ENCODE measurements at regions not wholly inside any gene's neighbourhood (a gene's known extent, or its start where the extent isn't known, plus 50 kb on each side); places are given as distances from the start of the nearest gene placed in this dataset.

DNA sequence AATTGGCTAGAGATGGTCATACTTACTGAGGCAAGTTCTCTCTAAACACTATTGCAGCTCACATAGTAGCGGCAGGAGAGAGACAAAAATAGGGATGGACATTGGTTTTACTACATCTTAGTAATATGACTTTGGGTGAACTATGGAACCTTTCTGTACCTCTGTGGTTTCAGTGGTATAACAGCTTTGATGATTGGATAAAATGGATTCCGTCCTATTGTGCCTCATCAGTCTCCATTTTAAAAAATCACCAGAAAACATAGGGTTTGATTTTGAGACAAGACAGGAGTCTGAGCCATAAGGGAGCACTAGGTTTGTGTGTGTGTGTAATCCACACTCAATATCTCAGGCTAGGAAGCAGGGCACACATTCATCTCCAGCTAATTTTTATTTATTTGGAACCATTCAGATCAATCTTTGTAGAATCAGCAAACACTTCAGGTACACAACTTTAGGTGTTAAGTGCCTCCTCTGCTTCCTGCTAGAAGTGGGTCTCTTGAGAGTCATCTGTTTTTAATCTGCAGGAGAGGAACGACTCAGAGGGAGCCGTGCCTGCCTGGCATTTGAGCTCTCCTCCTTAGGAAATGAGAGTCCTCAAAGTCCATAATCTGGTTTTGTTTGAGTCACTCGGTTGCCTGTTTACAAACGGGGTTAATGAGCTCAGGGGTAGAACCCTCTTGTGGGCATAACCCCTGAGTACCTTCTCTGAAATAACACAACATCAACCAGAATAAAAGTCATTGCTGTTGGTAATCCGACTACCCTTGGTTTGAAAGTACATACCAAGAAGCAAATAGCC, 238.5 kb upstream of the BOD1L1 start:
- no peaks in the 10 kb centered on the region for H3K27me3 Mint-ChIP-seq (ENCODE audit: low read depth)
- intact Hi-C loops (cut with micrococcal nuclease): no loop called here

DNA sequence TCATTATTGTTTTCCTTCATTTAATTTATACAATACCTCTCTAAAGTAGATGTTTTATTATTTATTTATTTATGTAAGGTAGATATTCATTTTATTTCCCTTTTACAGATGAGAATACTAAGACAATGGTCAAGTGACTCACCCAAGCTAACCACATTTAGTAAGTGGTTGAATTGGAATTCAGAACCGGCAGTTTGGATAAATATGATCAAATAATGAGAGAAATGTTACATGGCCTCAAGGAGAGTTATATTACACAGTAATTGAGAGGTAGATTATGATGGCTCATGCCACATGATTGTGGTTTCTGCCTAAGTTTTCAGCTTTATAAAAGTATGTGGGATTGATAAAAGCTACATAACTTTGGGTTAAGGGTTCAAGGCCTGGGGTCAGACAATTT, 239.4 kb upstream of the BOD1L1 start:
- Mint-ChIP-seq H3K4me1 (ENCODE audit: low read depth) (no peaks in the 10 kb centered on the region), H3K4me3 (ENCODE audit: low read depth) (no peak overlapping the region), H3K27ac (no peak overlapping the region), H3K9me3 (no peaks in the 10 kb centered on the region), H3K27me3 (ENCODE audit: low read depth) (no peaks in the 10 kb centered on the region), H3K36me3 (ENCODE audit: low read depth) (no peaks in the 10 kb centered on the region)
- intact Hi-C loops (cut with micrococcal nuclease): no loop called here
- no peak for DNase-seq (ENCODE audit: low spot score)

More for the DNA sequence above, 238.5 kb upstream of the BOD1L1 start:
- Mint-ChIP-seq H3K36me3 (ENCODE audit: low read depth) (no peaks in the 10 kb centered on the region), H3K4me3 (ENCODE audit: low read depth) (no peak overlapping the region), H3K9me3 (no peaks in the 10 kb centered on the region), H3K4me1 (ENCODE audit: low read depth) (no peaks in the 10 kb centered on the region), H3K27ac (no peak overlapping the region)
- DNase-seq (ENCODE audit: low spot score): no peak

DNA sequence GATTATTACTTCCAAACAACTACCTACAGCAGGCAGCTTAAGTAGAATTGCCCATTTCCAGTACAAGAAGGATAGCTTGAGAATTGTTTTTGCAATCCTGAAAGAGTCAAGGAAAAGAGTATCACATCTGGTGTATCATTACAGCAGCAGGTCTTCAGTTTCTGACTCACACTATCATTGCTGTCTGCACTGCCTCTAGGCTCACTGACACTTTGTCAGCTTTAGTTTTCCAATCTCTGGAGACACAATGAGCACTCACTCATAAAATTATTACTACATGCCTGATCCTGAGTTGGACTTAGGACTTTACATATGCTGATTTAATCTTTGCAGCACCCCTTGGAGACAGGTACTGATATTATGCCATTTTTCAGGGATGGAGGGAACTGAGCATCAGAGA, 244.6 kb upstream of the BOD1L1 start:
- Mint-ChIP-seq H3K27me3 (ENCODE audit: low read depth) (no peaks in the 10 kb centered on the region), H3K36me3 (ENCODE audit: low read depth) (no peaks in the 10 kb centered on the region), H3K4me3 (ENCODE audit: low read depth) (no peak overlapping the region), H3K9me3 (no peaks in the 10 kb centered on the region), H3K4me1 (ENCODE audit: low read depth) (no peaks in the 10 kb centered on the region), H3K27ac (no peak overlapping the region)
- intact Hi-C loops (cut with micrococcal nuclease): no loop called here
- no peak for DNase-seq (ENCODE audit: low spot score)

DNA sequence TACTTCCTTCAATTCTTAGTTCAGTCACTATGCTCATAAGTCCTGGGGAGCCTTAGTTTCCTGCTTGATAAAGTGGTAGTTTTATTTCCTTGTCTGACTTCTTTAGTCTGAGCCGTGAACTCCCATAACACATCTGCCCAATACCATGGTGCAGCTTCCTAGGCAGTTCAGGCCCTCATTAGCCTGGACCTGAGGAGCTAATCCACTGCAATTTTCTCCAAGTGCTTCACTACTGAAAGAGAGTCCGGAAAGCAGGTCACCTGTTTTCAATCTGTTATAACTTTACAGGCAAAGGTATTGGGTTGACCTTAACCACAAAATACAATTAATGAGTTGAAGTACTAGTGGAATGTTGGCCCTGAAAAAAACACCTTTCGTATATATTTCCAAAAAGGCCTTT, 245.4 kb upstream of the BOD1L1 start:
- no peaks in the 10 kb centered on the region for H3K4me1 Mint-ChIP-seq (ENCODE audit: low read depth)
- no peak for DNase-seq (ENCODE audit: low spot score)
- no peaks in the 10 kb centered on the region for H3K9me3 Mint-ChIP-seq
- intact Hi-C loops (cut with micrococcal nuclease): no loop called here
- no peak overlapping the region for H3K4me3 Mint-ChIP-seq (ENCODE audit: low read depth)
- H3K36me3 Mint-ChIP-seq (ENCODE audit: low read depth): no peaks in the 10 kb centered on the region
- no peaks in the 10 kb centered on the region for H3K27me3 Mint-ChIP-seq (ENCODE audit: low read depth)
- no peak overlapping the region for H3K27ac Mint-ChIP-seq

DNA sequence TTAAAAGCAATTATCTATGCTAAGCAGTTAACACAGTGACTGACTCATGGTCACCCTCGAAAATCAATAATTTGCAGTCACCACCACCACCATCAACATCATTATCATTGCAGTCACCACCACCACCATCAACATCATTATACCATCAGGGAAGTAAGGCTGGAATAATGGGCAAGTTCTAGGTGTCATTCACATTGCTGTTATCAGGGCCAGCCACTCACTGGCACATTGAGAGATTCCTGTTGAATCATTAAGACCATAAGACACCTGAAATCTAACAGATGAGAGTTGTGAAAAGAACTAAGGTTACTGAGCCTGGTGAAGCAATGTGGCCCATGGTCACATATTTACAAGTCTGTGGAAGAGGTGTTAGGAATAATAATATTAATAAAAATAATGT, 247.7 kb upstream of the BOD1L1 start:
- H3K27ac Mint-ChIP-seq: no peak overlapping the region
- no peak for DNase-seq (ENCODE audit: low spot score)
- H3K4me1 Mint-ChIP-seq (ENCODE audit: low read depth): no peaks in the 10 kb centered on the region
- no peaks in the 10 kb centered on the region for H3K36me3 Mint-ChIP-seq (ENCODE audit: low read depth)
- H3K9me3 Mint-ChIP-seq: peaks cover 5% of the 10 kb centered on the region
- H3K4me3 Mint-ChIP-seq (ENCODE audit: low read depth): no peak overlapping the region
- intact Hi-C loops (cut with micrococcal nuclease): no loop called here
- H3K27me3 Mint-ChIP-seq (ENCODE audit: low read depth): no peaks in the 10 kb centered on the region

DNA sequence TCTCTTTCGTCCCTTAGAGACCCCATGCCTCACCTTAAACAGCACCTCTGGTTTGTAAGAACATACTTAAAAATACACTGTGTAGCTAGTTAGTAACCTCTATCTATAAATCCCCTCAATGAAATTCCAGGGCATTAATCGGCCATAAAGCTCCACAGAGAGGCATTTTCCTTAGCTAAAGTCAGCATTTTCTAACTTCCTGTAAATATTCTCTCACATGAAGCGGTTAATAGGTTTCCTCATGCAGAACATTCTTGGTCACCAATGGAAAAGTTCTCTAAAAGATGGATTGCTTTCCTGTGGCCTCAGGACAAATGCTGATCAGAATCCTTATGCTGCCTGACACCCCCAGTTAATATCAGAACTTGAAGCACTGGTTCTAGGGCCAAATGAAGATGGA, 248.6 kb upstream of the BOD1L1 start:
- H3K27me3 Mint-ChIP-seq (ENCODE audit: low read depth): no peaks in the 10 kb centered on the region
- no peaks in the 10 kb centered on the region for H3K4me1 Mint-ChIP-seq (ENCODE audit: low read depth)
- no peaks in the 10 kb centered on the region for H3K36me3 Mint-ChIP-seq (ENCODE audit: low read depth)
- peaks cover 5% of the 10 kb centered on the region for H3K9me3 Mint-ChIP-seq
- intact Hi-C loops (cut with micrococcal nuclease): no loop called here
- no peak overlapping the region for H3K27ac Mint-ChIP-seq
- no peak overlapping the region for H3K4me3 Mint-ChIP-seq (ENCODE audit: low read depth)
- DNase-seq (ENCODE audit: low spot score): no peak

DNA sequence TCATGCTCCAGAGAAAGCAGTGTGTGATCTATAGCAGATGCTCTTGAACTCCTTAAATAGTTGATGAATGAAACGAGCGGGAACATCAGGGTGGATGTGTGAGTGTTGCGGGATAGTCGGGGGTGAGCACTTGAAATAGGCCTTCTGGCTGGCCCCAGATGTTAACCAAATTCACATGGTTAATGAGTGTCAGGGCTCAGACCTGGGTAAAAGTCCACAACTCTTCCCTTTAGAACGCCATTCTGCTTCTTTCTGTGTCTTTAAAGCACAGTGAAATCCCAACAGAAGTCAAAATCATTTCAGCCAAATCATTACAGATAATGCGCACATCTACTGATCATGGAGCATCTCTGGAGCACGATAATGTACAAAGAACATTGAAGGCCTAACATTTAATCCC, 249.4 kb upstream of the BOD1L1 start:
- no peak for DNase-seq (ENCODE audit: low spot score)
- Mint-ChIP-seq H3K27me3 (ENCODE audit: low read depth) (no peaks in the 10 kb centered on the region), H3K4me3 (ENCODE audit: low read depth) (no peak overlapping the region), H3K27ac (no peak overlapping the region), H3K36me3 (ENCODE audit: low read depth) (no peaks in the 10 kb centered on the region), H3K4me1 (ENCODE audit: low read depth) (no peaks in the 10 kb centered on the region), H3K9me3 (peaks cover 5% of the 10 kb centered on the region)
- intact Hi-C loops (cut with micrococcal nuclease): no loop called here

DNA sequence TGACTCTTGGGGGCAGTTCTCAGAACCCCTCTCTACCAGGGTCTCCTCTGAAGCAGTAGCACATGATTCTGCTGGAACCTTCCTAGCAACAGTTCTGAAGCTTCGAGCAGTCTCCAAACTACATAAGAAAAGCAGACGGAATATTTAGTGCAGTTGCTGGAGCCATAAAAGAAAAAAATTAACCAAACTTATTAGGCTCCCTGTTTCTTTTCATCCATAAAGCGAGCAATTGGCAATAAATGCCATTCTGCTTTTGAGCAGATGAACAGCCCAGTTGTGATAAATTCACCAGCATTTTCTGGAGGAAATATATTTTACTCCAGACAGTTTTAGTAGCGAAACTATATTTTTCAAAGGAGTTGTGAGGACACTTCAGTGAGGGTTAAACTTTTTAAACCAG, 250.1 kb upstream of the BOD1L1 start:
- intact Hi-C loops (cut with micrococcal nuclease): no loop called here
- Mint-ChIP-seq H3K36me3 (ENCODE audit: low read depth) (no peaks in the 10 kb centered on the region), H3K9me3 (peaks cover 5% of the 10 kb centered on the region)

DNA sequence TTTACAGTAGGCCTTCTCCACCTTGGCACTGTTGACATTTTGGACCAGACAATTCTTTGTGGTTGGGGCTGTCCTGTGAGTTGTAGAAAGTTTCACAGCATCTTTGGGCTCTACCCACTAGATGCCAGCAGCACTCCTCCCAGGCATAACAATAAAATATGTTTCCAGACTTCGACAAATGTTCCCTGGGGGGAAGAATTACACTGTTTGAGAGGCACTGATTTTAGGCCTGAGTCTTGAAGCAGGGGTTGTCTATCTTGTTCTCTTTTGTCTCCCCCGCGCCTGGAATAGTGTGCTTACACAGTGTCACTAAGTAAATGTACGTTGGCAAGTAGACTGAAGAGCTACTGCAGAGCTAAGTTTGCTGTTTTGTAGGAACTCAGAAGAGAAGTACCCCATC, 254.4 kb upstream of the BOD1L1 start:
- intact Hi-C loops (cut with micrococcal nuclease): no loop called here
- Mint-ChIP-seq H3K27ac (no peak overlapping the region), H3K36me3 (ENCODE audit: low read depth) (no peaks in the 10 kb centered on the region), H3K4me1 (ENCODE audit: low read depth) (no peaks in the 10 kb centered on the region), H3K4me3 (ENCODE audit: low read depth) (no peak overlapping the region), H3K27me3 (ENCODE audit: low read depth) (no peaks in the 10 kb centered on the region), H3K9me3 (peaks cover 5% of the 10 kb centered on the region)
- DNase-seq (ENCODE audit: low spot score): no peak

More for the DNA sequence above, 250.1 kb upstream of the BOD1L1 start:
- no peaks in the 10 kb centered on the region for H3K27me3 Mint-ChIP-seq (ENCODE audit: low read depth)
- H3K4me1 Mint-ChIP-seq (ENCODE audit: low read depth): no peaks in the 10 kb centered on the region
- no peak for DNase-seq (ENCODE audit: low spot score)
- H3K4me3 Mint-ChIP-seq (ENCODE audit: low read depth): no peak overlapping the region
- H3K27ac Mint-ChIP-seq: no peak overlapping the region

DNA sequence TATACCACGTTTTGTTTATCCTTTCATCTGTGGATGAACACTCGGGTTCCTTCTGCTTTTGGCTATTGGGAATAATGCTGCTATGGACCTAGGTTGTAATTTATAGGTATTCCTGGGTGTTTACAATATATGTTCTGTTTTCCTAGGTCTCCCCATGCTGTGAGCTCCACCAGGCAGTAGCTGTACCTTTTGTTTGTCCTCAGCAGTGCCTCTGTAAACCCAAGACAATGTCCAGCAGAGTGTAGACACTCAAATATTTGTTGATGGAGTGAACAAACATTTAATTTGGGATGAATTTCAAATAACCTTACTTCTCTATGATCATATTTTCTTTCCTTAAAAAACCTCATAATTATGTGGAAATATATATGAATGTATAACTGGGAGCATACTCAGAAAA, 259.5 kb upstream of the BOD1L1 start:
- no peak for DNase-seq (ENCODE audit: low spot score)
- H3K27me3 Mint-ChIP-seq (ENCODE audit: low read depth): no peaks in the 10 kb centered on the region
- H3K27ac Mint-ChIP-seq: no peak overlapping the region
- H3K4me1 Mint-ChIP-seq (ENCODE audit: low read depth): no peaks in the 10 kb centered on the region
- H3K36me3 Mint-ChIP-seq (ENCODE audit: low read depth): no peaks in the 10 kb centered on the region
- intact Hi-C loops (cut with micrococcal nuclease): no loop called here
- no peak overlapping the region for H3K4me3 Mint-ChIP-seq (ENCODE audit: low read depth)
- H3K9me3 Mint-ChIP-seq: no peaks in the 10 kb centered on the region

DNA sequence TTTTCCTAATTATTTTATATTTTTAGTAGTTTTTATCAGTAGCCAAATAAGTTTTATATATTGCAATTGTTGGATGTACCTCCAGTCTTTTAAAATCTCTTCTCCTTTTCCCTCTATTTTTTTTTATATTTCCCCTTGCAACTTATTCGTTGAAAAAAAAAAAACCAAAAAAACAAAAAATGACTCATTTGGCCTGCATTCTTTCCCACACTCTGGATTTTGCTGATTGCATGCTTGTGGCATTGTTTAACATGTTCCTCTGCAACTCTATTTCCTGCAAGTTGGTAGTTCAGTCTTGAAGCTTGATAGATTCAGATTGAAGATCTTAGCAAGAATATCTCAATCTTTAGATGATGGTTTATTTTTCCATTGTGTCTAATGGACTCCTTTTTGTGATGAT, 260.6 kb upstream of the BOD1L1 start:
- H3K4me3 Mint-ChIP-seq (ENCODE audit: low read depth): no peak overlapping the region
- H3K9me3 Mint-ChIP-seq: no peaks in the 10 kb centered on the region
- no peaks in the 10 kb centered on the region for H3K36me3 Mint-ChIP-seq (ENCODE audit: low read depth)
- H3K27me3 Mint-ChIP-seq (ENCODE audit: low read depth): no peaks in the 10 kb centered on the region
- no peak for DNase-seq (ENCODE audit: low spot score)
- intact Hi-C loops (cut with micrococcal nuclease): no loop called here
- no peaks in the 10 kb centered on the region for H3K4me1 Mint-ChIP-seq (ENCODE audit: low read depth)
- no peak overlapping the region for H3K27ac Mint-ChIP-seq

DNA sequence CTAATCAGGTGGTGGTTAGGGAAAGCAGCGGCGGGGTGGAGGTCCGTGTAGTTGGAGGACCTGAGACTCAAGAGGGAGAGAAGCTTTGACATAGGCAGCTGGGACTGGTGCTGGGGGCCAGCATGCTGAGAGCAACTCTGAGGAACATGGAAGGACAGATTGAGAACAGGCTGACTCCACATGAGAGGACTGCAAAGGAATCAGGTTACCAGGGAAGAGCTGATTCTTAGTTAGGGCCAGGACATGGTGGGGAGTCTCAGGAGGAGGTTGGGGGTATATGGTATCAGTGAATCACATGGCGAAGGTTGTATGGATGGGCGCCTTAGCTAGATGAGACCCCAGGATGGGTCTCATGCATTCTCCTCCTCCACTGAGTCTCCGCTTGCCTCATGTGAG, 264.0 kb upstream of the BOD1L1 start:
- Mint-ChIP-seq H3K36me3 (ENCODE audit: low read depth) (no peaks in the 10 kb centered on the region), H3K4me1 (ENCODE audit: low read depth) (no peaks in the 10 kb centered on the region), H3K27me3 (ENCODE audit: low read depth) (no peaks in the 10 kb centered on the region), H3K4me3 (ENCODE audit: low read depth) (no peak overlapping the region), H3K9me3 (no peaks in the 10 kb centered on the region), H3K27ac (no peak overlapping the region)
- intact Hi-C loops (cut with micrococcal nuclease): no loop called here
- no peak for DNase-seq (ENCODE audit: low spot score)

DNA sequence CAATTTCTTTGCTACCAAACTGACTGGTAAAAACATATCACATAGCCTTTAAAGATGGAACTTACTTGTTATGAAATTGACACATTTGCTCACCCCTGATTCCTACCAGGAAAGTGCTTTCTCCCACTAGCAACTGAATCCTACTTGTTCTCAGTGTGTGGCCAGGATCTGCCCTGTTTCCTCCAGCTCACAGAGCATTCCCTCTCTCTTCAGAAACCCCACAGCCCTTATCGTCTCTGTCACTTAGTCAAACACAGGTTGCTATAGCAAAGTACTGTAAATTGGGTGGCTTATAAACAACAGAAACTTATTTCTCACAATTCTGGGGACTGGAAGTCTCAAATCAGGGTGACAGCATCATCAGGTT, 265.2 kb upstream of the BOD1L1 start:
- H3K27ac Mint-ChIP-seq: no peak overlapping the region
- H3K4me1 Mint-ChIP-seq (ENCODE audit: low read depth): no peaks in the 10 kb centered on the region
- DNase-seq (ENCODE audit: low spot score): no peak
- no peaks in the 10 kb centered on the region for H3K27me3 Mint-ChIP-seq (ENCODE audit: low read depth)
- no peak overlapping the region for H3K4me3 Mint-ChIP-seq (ENCODE audit: low read depth)
- intact Hi-C loops (cut with micrococcal nuclease): no loop called here
- H3K36me3 Mint-ChIP-seq (ENCODE audit: low read depth): no peaks in the 10 kb centered on the region
- H3K9me3 Mint-ChIP-seq: no peaks in the 10 kb centered on the region

DNA sequence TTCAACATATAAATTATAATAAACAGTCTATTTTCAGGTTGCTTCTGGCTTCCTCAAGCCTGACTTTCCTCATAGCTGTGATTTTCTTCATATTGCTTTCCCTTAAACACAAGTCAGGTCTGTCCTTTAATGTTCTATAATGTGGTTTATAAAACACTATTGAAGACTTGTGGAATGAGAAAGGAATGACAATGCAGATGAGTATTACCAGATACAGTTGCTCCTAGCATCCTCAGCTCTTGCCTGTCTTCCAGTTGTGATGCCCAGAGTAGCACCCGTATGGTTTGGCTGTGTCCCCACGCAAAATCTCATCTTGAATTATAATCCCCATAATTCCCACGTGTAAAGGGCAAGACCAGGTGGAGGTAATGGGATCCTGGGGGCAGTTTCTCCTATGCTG, 265.7 kb upstream of the BOD1L1 start:
- intact Hi-C loops (cut with micrococcal nuclease): no loop called here
- H3K4me3 Mint-ChIP-seq (ENCODE audit: low read depth): no peak overlapping the region
- H3K27me3 Mint-ChIP-seq (ENCODE audit: low read depth): no peaks in the 10 kb centered on the region
- H3K4me1 Mint-ChIP-seq (ENCODE audit: low read depth): no peaks in the 10 kb centered on the region
- H3K9me3 Mint-ChIP-seq: no peaks in the 10 kb centered on the region
- no peak overlapping the region for H3K27ac Mint-ChIP-seq
- DNase-seq (ENCODE audit: low spot score): no peak
- H3K36me3 Mint-ChIP-seq (ENCODE audit: low read depth): no peaks in the 10 kb centered on the region
